Umbilical cord (tissue), 1 donor: ENCODE measurements at regions not wholly inside any gene's neighbourhood (a gene's known extent, or its start where the extent isn't known, plus 50 kb on each side); places are given as distances from the start of the nearest gene placed in this dataset.

Experiments
- DNase-seq: peaks from one replicate; pipeline ENCODE4 v3.0.0-alpha.2; 2015; ENCODE audit warnings: low spot score

DNA sequence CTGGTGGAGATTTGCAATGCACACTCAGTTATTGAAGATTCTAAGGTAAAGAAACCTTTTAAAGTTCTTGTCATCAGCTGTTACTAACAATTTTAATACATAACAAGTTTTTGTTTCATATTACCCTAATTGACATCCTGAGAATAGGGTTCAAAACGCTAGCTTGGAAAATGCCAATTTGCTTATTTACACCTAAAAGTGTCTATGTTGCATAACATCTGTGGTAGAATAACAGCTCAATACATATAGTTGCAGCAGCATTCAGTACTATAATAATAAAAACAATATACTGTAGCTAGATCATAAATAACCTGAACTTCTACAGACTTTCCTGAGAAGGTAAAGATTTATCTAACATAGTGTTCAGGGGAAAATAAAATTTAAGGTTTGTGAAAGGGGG lies 219.0 kb downstream of the OSR1 start:
- no peak for DNase-seq

GRCh38 chr2:19138264-19138825 lies 220.1 kb downstream of the OSR1 start:
- no peak for DNase-seq

DNA sequence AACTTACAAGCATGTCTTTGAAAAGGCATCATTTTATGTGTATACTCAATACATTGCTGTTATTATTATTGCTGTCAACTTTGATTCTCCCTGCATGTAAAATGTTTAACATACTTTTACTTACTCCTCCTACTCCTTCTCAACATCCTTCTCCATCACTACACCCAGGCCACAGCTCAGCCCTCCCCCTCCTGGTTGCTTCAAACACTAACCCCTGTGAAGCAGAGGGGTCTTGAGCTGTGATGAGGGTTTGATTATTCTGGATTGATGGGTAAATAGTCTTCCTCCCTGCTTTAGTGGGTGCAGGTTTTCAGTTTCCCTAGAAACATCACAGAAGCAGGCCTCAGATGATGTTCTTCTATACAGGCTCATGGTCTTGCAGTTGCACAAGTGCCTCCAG lies 221.0 kb downstream of the OSR1 start:
- no peak for DNase-seq

GRCh38 chr2:19132967-19133366 lies 225.5 kb downstream of the OSR1 start:
- DNase-seq, result no peak

GRCh38 chr2:19131871-19132270 lies 226.6 kb downstream of the OSR1 start:
- no peak for DNase-seq

GRCh38 chr2:19128148-19128547 lies 230.3 kb downstream of the OSR1 start:
- DNase-seq, result no peak

DNA sequence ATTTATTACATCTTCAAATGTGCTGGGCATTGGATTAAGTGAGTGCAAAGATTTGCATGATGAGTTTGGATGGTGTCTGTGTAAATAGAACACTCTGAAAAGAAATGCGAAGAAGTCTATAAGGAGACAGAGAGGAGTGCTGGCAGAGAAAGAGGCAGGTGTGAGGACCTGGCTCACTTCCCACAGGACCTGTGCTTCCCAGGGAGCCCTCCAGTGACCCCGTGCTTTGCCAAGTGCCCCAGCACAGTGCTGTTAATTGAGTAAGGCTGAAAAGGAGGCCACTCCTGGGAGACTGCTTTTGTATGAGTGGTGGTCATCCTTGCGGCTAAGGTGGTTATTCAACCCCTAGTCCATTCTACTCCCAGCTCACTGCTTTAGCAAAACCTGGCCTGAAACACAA lies 230.8 kb downstream of the OSR1 start:
- DNase-seq, result no peak

- DNase-seq, result peak; percentile 64
Observed at GRCh38 chr2:19125901-19126680, 232.3 kb downstream of the OSR1 start.

DNA sequence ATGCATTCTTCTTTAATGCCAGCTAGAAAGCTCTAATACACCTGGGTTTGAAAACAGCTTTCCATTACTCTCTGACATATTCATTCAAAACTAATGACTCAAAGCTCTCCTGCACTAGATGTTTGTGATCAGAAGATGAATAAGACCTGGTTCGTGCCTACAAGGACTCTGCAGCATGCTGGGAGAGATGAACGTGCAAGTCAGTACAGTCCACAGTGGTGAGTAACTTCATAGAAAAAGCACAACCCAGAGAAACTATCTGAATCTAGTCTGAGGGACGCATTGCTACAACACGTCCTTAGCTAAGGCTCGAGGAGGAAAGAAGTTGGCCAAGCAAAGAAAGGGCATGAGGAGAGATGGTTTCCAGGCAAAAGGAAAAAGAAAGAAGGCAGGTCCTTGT lies 234.3 kb downstream of the OSR1 start:
- DNase-seq, result peak; percentile 53

- no peak for DNase-seq
Observed at GRCh38 chr2:19123556-19123955, 234.9 kb downstream of the OSR1 start.

DNA sequence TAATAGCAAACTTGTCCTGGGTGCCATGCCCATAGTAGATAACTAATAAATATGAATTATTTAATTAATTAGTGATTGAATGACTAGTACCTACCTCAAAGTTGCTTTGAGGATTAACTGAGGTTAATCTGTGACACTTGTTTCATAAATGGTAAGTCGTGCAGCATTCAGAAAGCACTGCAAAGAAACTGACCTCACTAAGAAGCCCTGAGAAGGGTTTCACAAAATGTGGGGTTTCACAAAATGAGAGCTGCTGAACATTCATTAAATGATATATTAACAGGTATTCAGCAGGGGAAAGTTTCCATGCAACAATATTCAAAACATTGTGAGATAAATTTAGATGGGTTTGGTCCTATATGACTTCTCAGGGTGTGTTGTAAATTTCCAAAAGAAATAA lies 236.2 kb downstream of the OSR1 start:
- DNase-seq, result no peak

GRCh38 chr2:19120941-19121750 lies 237.3 kb downstream of the OSR1 start:
- DNase-seq, result no peak

GRCh38 chr2:19120181-19120580 lies 238.2 kb downstream of the OSR1 start:
- no peak for DNase-seq

DNA sequence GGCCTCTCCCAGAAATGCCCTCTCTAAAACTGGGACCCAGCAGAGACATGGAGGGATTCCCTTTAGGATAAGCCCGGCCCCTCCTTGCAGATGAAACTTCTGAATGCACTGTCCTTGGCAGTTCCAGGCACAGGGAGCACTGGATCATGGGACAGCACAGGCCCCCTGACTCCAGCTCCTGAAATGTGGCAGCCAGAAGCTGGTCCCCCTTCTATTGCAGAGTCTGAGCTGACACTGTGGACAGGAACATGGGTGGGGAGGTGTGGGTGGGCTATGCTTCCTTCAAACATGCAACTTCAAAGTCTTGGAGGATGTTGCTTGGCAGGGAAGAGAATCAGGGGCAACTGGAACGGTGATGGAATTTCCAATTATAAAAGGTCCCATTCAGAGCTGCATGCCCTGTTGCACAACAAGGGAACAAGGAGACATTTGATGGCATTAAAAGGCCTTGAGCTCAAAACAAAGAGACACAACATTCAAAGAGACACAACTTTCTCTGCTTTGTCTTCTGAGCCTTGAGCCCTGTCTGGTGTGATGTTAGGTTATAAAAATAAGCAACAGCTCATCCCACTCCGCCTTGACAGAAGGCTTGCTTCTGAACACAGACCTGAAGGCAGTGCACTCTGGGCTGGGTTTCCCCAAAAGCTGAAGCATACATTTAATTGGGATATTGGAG lies 239.0 kb downstream of the OSR1 start:
- no peak for DNase-seq

DNA sequence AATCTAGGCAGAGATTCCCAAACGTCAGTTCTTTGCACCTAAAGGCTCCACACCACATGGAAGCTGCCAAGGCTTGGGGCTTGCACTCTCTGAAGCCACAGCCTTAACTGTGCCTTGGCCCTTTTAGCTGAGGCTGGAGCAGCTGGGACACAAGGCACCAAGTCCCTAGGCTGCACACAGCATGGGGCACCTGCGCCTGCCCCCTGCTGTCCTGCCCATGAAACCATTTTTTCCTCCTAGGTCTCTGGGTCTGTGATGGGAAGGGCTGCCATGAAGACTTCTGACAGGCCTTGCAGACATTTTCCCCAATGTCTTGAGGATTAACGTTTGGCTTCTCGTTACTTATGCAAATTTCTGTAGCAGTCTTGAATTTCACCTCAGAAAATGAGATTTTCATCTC lies 241.5 kb downstream of the OSR1 start:
- no peak for DNase-seq

- DNase-seq, result no peak
Observed at GRCh38 chr2:19114754-19115231, 243.6 kb downstream of the OSR1 start.

GRCh38 chr2:19114126-19114525 lies 244.3 kb downstream of the OSR1 start:
- DNase-seq, result no peak

GRCh38 chr2:19111354-19111753 lies 247.1 kb downstream of the OSR1 start:
- DNase-seq, result no peak

DNA sequence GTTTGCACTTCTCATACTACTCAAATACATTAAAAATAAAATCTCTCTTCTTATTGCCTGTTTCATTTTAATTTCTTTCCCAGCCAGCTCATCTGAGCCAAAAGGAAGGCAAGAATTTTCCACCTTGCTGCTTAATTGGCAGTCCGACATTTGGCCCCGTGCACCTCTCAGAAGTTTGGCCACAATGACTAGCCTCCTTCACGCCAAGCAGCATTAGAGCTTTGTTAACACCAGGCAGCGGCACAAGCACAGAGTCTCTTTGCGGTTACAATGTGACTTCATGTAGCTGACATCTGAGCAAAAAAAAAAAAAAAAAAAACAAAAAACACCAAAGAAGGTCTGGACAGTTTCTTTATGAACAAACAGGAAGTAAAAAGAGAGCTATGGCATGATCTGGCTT lies 248.9 kb downstream of the OSR1 start:
- DNase-seq, result no peak

DNA sequence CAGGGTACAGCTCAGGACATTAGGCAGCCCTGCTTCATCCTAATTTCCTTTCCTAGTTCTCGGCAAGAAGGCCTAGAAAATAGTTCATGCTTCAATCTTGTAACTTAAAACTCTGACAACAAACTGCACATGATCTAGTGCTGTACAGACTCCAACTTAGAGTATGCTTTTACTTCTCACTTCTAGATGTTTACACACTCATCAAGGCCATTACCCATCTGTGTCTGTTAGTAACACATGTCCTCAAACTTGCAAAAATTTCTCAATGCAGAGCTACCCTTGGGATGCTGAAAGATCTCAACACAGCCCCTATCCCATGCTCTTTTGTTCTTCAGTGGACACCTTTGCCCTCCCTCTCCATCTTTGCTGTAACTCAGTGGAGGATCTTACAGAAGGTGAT lies 252.0 kb downstream of the OSR1 start:
- no peak for DNase-seq

DNA sequence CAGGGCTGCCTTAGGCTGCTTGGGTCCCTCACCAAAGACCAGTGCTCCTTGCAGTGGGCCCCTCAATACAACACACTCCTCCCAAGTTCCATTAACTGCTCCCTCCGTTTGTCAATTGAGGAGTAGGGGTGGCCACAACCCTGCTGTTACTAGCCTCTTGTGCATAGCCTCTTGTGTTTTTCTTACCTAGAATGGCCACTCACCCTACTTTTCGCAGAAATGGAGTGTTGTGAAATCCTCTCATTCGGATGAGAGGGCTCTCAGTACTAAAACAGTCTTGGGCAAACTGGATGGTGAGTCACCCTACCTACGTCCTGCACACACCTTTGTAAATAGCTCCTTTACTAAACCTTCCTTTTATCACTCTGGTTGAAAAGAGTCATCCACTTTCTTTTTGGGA lies 253.9 kb downstream of the OSR1 start:
- DNase-seq, result no peak
